GM18868 (cell line): ENCODE measurements at regions not wholly inside any gene's neighbourhood (a gene's known extent, or its start where the extent isn't known, plus 50 kb on each side); places are given as distances from the start of the nearest gene placed in this dataset.

ENCODE experiments used
- ATAC-seq: cut with Tn5 transposase; IDR thresholded peaks from one replicate; pipeline ENCODE4 v1.9.1; 2021; ENCODE audit warnings: mild to moderate bottlenecking, moderate library complexity; ENCODE audit not compliant: unreplicated experiment

DNA sequence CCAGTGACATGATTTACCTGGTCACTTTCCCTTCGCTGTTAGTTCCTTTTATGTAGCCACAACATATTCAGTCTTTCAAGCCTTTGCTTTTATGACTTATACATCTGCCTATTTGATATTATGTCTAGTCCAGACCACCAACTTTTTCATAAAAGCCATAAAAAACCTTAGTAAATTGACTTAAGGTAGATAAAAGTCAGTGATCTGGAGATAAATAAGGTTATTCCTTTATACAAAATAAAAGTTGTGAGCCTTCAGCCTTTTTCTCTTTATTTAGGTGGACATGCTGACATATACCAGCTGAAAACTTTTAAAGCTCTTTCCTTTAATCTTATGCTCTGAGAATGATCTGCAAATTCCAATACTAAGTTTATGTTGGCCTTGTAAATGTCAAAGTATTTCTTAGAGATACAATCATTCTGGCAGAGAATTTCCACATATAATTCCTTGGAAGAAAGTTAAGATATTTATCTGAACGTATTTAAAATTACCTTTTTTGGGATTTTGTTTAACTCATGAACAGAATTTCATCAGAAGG lies 690.4 kb upstream of the CHORDC1 start:
- no peak for ATAC-seq

DNA sequence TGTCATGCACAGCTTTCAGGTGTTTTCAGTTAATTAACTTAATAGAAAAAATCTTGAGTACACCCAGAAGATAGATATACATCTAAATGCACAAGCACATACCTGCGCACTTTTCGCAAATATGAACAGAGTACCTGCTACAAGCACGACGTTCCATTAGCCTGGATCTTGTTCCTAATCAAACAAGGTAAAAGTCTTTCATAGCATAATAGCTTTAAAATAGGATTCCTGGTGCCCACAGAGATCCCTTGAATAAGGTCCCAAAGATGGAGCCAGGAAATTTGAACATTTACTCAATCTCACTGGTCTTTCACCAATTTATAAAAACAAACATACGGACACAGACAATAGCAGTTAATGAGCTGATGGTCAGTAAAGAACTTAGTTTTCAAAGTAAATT lies 689.8 kb upstream of the CHORDC1 start:
- no peak for ATAC-seq

GRCh38 chr11:90911192-90911591 lies 688.3 kb upstream of the CHORDC1 start:
- ATAC-seq, result peak; percentile 66

GRCh38 chr11:90908074-90908473 lies 685.2 kb upstream of the CHORDC1 start:
- ATAC-seq, result no peak

GRCh38 chr11:90895850-90896249 lies 673.0 kb upstream of the CHORDC1 start:
- ATAC-seq, result no peak

- no peak for ATAC-seq
These were observed 667.5 kb upstream of the CHORDC1 start for GRCh38 chr11:90890347-90890746.

DNA sequence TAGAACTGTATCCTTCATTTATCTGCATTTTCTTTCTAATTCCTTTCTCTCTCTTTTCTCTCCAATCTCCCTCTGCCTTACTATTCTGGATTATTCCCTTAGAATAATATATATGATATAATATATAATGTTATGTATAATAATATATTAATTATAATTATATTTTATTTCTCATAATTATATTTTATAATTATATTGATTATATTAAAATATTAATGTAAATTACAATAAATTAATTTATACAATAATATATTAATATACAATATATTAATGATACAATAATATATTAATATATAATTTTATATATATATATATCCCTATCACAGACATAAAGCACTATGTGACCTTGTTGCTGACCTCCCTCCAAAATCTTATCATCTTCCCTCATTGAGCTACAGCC lies 661.3 kb upstream of the CHORDC1 start:
- ATAC-seq, result no peak

DNA sequence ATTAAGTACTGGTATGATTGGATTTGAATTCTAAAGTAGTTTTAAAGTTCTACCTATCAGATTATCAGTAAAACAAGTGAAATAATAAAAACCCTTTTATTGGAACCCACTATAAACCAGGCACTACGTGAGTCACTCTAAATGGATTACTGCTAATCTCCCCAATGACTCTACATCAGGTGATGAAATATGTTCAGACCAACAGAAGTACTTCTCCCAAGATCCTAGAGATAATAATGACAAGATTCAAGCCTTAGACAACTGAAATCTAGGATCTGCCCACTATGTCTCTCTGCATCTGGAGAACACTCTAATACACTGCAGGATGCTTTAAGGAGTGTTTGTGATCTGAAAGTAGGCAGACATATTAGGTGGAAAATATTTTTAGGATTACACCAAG lies 652.1 kb upstream of the CHORDC1 start:
- no peak for ATAC-seq

- ATAC-seq, result no peak
These were observed 651.4 kb upstream of the CHORDC1 start for GRCh38 chr11:90874281-90874680.

DNA sequence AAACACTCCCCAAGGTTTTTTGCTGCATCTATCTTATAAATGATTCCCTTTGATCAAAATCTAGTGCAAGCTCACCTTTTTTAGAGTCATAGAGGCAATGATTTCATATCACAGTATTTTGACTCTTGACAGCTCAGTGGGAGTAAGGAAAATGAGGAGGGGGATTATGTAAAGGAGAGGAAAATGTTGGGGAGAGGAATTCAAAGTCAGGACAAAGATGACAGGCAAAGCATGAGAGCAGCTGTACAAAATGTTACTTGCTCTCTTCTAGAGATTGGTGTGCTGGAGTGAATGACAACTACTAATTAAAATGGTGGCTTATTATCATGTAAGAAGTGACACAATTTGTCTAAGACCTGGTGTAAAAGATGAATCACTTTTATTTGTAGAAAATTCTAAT lies 644.6 kb upstream of the CHORDC1 start:
- ATAC-seq, result no peak

- ATAC-seq, result no peak
These were observed 633.9 kb upstream of the CHORDC1 start for GRCh38 chr11:90856790-90857189.

DNA sequence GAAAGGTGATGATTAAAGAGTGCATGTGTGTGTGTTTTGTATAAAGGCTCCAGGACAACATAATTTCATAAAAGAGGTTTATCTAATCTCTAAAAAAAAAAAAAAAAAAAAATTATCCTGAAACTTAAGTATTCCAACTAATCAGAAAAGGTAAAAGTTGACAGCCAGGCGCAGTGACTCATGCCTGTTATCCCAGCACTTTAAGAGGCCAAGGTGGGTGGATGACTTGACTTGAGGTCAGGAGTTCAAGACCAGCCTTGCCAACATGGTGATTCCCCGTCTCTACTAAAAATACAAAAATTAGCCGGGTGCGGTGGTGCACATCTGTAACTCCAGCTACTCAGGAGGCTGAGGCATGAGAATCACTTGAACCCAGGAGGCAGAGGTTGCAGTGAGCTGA lies 632.7 kb upstream of the CHORDC1 start:
- ATAC-seq, result no peak

DNA sequence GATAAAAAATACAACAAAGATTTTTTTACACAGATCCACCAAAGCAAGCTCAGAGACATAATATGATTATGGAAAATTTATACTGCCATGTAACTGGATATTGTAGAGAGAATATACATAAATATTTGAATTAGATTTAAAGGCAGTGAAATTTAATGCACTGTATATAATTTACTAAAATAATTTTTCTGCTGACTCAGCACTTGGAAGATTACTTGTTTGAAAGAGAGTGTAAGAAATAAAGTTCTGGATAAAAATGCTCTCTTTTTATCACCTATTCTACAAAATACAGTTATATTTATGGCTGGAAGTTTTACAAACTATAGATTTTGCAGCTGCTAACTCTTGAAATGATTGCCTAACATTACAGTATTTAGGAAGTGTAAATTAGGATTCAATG lies 628.3 kb upstream of the CHORDC1 start:
- no peak for ATAC-seq

DNA sequence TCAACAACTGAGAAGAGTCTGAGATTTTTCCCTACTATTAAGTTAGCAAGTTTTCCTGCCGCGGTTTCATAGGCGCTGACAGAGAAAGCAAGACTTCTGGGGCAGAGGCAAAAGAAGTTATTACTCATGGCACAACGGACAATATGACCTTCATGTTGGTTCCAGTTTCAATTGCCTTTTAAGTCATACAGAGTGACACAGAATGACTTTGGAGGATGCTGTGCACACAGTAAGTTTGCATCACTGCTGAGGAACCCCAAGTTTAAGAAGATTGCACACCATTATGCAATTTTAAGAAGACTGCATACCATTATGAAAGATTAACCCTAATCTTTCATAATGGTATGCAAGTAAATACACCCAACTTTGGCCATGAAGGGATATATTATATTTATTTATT lies 626.5 kb upstream of the CHORDC1 start:
- no peak for ATAC-seq

GRCh38 chr11:90847268-90847886 lies 624.5 kb upstream of the CHORDC1 start:
- ATAC-seq, result no peak

DNA sequence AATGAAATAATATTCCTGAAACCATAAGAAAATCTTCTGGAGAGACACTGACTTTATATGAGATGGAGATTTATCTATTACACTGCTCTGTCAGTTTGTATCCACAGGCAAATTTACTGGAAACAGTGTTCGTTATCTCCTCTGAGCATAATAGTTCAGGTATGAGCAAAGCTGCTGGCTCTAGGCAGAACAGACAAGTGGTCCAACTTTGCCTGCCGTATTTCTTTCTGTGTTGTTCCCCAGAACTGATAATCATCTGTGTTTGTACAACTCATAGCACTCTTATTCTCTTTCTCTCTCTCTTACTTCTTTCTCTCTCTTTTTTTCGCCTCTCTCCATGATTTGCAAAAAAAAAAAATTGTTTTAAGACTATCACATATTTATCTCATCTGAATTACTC lies 623.8 kb upstream of the CHORDC1 start:
- no peak for ATAC-seq

DNA sequence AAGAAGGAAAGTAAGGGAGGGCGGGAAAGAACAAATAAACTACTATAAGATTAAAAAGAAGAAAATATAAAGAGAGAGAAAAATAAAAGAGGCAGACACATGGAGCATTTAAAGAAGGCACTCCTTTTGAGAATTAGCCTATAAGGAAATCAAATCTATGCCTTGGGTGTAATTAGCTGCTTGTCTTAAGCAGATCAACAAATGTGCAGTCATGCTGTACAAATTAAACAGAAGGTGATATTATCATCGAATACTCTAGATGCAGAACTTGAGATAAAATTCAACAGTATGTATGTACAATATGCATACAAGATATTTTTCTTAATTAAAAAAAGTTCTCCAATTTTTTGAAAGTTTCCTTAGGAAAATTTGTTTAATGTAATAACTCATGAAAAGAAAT lies 623.0 kb upstream of the CHORDC1 start:
- no peak for ATAC-seq

DNA sequence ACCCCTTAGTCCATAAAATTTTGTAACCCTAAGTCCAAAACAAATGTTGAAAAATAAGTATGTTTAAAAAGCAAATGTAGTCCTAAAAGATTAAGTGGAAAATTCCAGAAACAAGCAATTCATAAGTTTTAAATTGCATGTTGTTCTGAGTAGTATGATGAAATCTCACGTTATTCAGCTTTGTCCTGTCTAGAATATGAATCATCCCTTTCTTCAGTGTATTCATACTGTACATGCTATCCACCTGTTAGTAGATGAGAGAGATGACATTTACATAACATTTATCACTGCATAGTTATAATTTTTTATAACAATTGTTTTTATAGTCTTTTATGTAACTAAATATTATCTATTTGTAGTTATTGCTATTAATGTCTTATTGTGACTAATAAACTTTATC lies 622.3 kb upstream of the CHORDC1 start:
- ATAC-seq, result no peak

- no peak for ATAC-seq
These were observed 621.2 kb upstream of the CHORDC1 start for GRCh38 chr11:90844041-90844440.

DNA sequence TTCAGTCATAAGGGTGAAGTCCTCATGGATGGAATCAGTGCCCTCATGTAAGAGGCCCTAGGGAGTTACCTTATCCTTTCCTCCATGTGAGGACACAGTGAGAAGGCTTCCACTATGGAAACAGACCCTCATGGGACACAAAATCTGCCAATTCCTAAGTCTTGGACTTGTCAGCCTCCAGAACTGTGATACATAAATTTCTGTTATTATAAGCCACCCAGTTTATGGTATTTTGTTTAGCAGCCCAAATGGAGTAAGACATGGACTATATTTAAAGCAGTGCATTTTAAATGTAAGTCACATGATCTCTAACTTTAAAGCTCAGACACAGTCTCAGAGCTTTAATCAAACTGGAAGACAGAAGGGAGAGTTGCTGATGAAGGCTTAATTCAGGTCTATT lies 619.8 kb upstream of the CHORDC1 start:
- no peak for ATAC-seq

DNA sequence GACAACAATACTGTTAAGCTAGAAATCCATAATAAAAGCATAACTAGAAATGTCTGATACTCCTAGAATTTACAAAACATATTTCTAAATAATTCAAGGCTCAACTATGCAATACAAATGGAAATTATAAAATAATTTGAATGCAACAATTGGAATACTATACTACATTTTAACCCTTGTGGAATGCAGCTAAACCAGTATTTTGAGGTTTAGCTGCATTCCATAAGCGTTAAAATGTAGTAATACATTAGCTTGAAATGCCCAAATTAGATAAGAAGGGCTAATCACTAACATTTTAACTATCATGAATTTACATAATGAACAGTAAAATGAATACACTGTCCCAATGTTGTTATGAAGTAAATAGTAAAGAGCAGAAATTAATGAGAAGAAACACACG lies 617.2 kb upstream of the CHORDC1 start:
- no peak for ATAC-seq

GRCh38 chr11:90836031-90836430 lies 613.2 kb upstream of the CHORDC1 start:
- no peak for ATAC-seq

DNA sequence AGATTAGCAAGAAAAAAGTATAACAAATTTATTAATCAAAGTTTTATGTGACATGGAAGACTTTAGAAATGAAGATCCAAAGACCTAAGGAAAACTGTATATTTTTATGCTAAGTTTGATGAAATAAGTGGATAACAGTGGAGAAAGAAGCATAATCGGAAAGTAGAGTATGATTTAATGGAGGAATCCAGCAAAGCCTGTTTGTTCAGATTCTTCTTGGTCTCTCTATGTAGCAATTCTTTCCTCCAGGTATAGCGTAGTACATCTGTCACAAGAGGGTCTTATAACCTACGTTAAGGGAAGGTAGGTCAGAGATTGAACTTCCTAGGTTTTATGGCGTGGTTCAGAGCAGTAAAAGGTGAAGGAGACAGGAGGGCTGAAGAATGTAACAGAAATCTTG lies 600.6 kb upstream of the CHORDC1 start:
- ATAC-seq, result no peak
